ENCODE measurements at regions not wholly inside any gene's neighbourhood (a gene's known extent, or its start where the extent isn't known, plus 50 kb on each side); places are given as distances from the start of the nearest gene placed in this dataset.
A peak's percentile ranks its signal among the peaks of the same experiment; 100 is the strongest.

- dilution Hi-C loops (cut with HindIII; ENCODE audit: low sequenced_read_pairs, unreplicated experiment): no loop called here
- Histone ChIP-seq H3K18ac (ENCODE audit: low read depth, low read length) (no peak overlapping the region), H2AK5ac (ENCODE audit: low read depth, low read length) (no peak overlapping the region), H2AFZ (replicated peaks; ENCODE audit: low read length, poor library complexity) (no peak overlapping the region), H4K5ac (ENCODE audit: low read depth, low read length) (no peak overlapping the region), H3K36me3 (ENCODE audit: control insufficient read depth, insufficient read depth, low read length) (no peaks in the 10 kb centered on the region), H3K27me3 (ENCODE audit: control insufficient read depth, insufficient read depth, low read length) (no peaks in the 10 kb centered on the region), H3K14ac (replicated peaks; ENCODE audit: low read depth, low read length) (no peak overlapping the region), H3K56ac (ENCODE audit: extremely low read depth, insufficient read depth, low read length) (no peak overlapping the region), H3K9me1 (ENCODE audit: insufficient read depth, low read length) (no peaks in the 10 kb centered on the region), H3K23ac (ENCODE audit: low read depth, low read length) (no peak overlapping the region), H2AK9ac (replicated peaks; ENCODE audit: low read depth, low read length, poor library complexity) (no peak overlapping the region), H4K8ac (ENCODE audit: low read depth in 2 of 2, low read length in 2 of 2) (no peak overlapping the region), H3K9ac (ENCODE audit: low read depth, low read length) (no peak overlapping the region), H3K27ac (ENCODE audit: insufficient read depth, low read length) (no peak overlapping the region), H2BK5ac (ENCODE audit: low read depth, low read length, poor library complexity, severe bottlenecking) (no peak overlapping the region), H4K20me1 (ENCODE audit: insufficient read depth, low read length) (no peaks in the 10 kb centered on the region), H3K9me3 (ENCODE audit: control insufficient read depth, insufficient read depth, low read length) (no peaks in the 10 kb centered on the region), H2BK20ac (ENCODE audit: low read depth, low read length) (no peak overlapping the region), H3K4me3 (ENCODE audit: insufficient read depth, low read depth, low read length) (no peak overlapping the region), H2BK15ac (ENCODE audit: low read depth, low read length) (no peak overlapping the region), H4K91ac (ENCODE audit: insufficient read depth, low read depth, low read length) (no peak overlapping the region), H3K4me1 (ENCODE audit: control insufficient read depth, insufficient read depth, low read length) (no peaks in the 10 kb centered on the region), H3K4me2 (ENCODE audit: low read depth, low read length) (no peak overlapping the region), H3K79me1 (ENCODE audit: low read depth in 1 of 2, low read length in 2 of 2) (no peaks in the 10 kb centered on the region), H2BK120ac (ENCODE audit: low read depth, low read length) (no peak overlapping the region), H3K4ac (ENCODE audit: low read depth, low read length) (no peak overlapping the region)
- CTCF ChIA-PET: no interaction called here
- TF ChIP-seq MAFK (IDR thresholded peaks at IDR 0.05; ENCODE audit: low read depth, low read length): peak; percentile 100
- no peak for TF ChIP-seq FOS (IDR thresholded peaks at IDR 0.05; ENCODE audit: low read depth, low read length)
- intact Hi-C loops (cut with micrococcal nuclease): no loop called here
- in situ Hi-C loops (cut with MboI; ENCODE audit: low sequenced_read_pairs): no loop called here
- no TSS peak for BruUV-seq (replicated peaks)
- POLR2A ChIA-PET (ENCODE audit: unreplicated experiment): no interaction called here
- DNase-seq (no peak), ATAC-seq (ENCODE audit: low read depth) (no peak)
- WGBS, 2 experiments (ENCODE audit: extremely low coverage in 2 of 2, insufficient read length in 1 of 2): no CpG with 5 or more reads among the region's 2 CpGs
Observed at GRCh38 chr13:105074755-105075154, 1460.7 kb downstream of the EFNB2 start.

All from IMR-90 (cell line).